Body of pancreas (tissue), 4 donors: ENCODE measurements at regions not wholly inside any gene's neighbourhood (a gene's known extent, or its start where the extent isn't known, plus 50 kb on each side); places are given as distances from the start of the nearest gene placed in this dataset.

Experiments used
- CTCF ChIP-seq, 7 experiments: fragments of 450-650 bp in 4 of 7; fragments of 200-600 bp in 3 of 7; sonication (generic) in 3 of 7; IDR thresholded peaks; one replicate each; pipeline ENCODE4 v1.5.1; 2016 to 2019; ENCODE audit warnings: antibody characterized with exemption in 7 of 7
- POLR2A ChIP-seq, 3 donors: fragments of 450-650 bp; IDR thresholded peaks; one replicate each; pipeline ENCODE4 v1.6.1; 2016; ENCODE audit warnings: antibody characterized with exemption in 3 of 3, mild to moderate bottlenecking in 2 of 3

- TF ChIP-seq CTCF (IDR thresholded peaks at IDR 0.05) (no peak), POLR2A (IDR thresholded peaks at IDR 0.05) (no peak)
Observed at GRCh38 chr1:79849388-79849787, 842.9 kb upstream of the ADGRL4 start.
